ENCODE measurements at regions not wholly inside any gene's neighbourhood (a gene's known extent, or its start where the extent isn't known, plus 50 kb on each side); places are given as distances from the start of the nearest gene placed in this dataset.
A peak's percentile ranks its signal among the peaks of the same experiment; 100 is the strongest.

DNA sequence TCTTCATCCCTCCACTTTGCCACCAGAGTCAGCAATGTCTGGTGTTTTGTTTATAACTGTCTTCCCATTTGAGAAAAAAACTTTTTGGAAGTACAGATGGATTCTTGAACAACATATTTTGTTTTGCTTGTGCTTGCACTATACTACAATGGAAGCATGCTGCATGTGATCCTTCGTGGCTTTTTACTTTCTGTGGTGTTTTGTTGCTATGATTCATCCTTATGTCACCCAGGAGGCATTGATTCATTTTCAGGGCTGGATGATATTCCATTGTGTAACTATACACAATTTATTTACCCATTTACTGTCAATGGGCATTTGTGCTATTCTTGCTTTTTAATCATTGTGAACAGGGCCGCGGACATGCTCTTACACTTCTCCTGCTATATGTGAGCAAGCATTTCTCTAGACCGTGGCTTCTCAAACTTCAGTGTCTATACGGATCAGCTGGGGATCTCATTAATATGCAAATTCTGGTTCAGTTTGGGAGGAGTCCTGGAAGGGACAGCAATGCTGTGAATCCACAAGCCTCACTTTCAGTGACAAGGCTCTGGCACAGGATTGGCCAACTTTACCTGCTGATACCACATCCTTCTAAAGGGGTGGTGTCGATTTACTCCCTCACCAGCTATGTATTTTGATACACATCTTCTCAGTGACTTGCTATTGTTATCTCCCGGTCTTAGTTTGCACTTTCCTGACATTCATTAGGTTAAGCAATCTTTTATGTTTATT lies 65.9 kb downstream of the POLR2M start:
- Histone ChIP-seq H3K4me1 (ENCODE audit: control insufficient read depth, extremely low read depth, insufficient read depth, low read length) (no peaks in the 10 kb centered on the region), H3K4me2 (ENCODE audit: extremely low read depth, insufficient read depth, low read length) (no peak overlapping the region), H2AFZ (ENCODE audit: low read length) (no peak overlapping the region), H3K27ac (ENCODE audit: insufficient read depth, low read length) (no peak overlapping the region), H3K9ac (ENCODE audit: insufficient read depth, low read length) (no peak overlapping the region), H3K4me3 (replicated peaks in 1 of 4; ENCODE audit: control extremely low read depth in 1 of 4, insufficient read depth in 1 of 4, low read depth in 3 of 4, low read length in 4 of 4) (no peak overlapping the region), H3K36me3 (ENCODE audit: control insufficient read depth, insufficient read depth, low read length) (no peaks in the 10 kb centered on the region), H4K20me1 (ENCODE audit: control insufficient read depth, extremely low read depth, insufficient read depth, low read length) (no peaks in the 10 kb centered on the region), H3K9me3 (ENCODE audit: control insufficient read depth, insufficient read depth, low read depth, low read length) (no peaks in the 10 kb centered on the region), H3K27me3 (ENCODE audit: control insufficient read depth, insufficient read depth, low read length) (no peaks in the 10 kb centered on the region), H3K79me2 (ENCODE audit: control insufficient read depth, insufficient read depth, low read length) (no peaks in the 10 kb centered on the region)
- DNase-seq (ENCODE audit: low read depth in 2 of 2), result peak; percentile 4 to 20
- TF ChIP-seq EZH2 (IDR thresholded peaks at IDR 0.05; ENCODE audit: low read length, missing control alignments), result no peak

- Histone ChIP-seq H3K79me2 (ENCODE audit: control insufficient read depth, insufficient read depth, low read length) (no peaks in the 10 kb centered on the region), H4K20me1 (ENCODE audit: control insufficient read depth, extremely low read depth, insufficient read depth, low read length) (no peaks in the 10 kb centered on the region), H3K27ac (ENCODE audit: insufficient read depth, low read length) (no peak overlapping the region), H3K4me2 (ENCODE audit: extremely low read depth, insufficient read depth, low read length) (no peak overlapping the region), H3K27me3 (ENCODE audit: control insufficient read depth, insufficient read depth, low read length) (no peaks in the 10 kb centered on the region), H2AFZ (ENCODE audit: low read length) (no peak overlapping the region), H3K36me3 (ENCODE audit: control insufficient read depth, insufficient read depth, low read length) (no peaks in the 10 kb centered on the region), H3K4me1 (ENCODE audit: control insufficient read depth, extremely low read depth, insufficient read depth, low read length) (no peaks in the 10 kb centered on the region), H3K9me3 (ENCODE audit: control insufficient read depth, insufficient read depth, low read depth, low read length) (no peaks in the 10 kb centered on the region), H3K9ac (ENCODE audit: insufficient read depth, low read length) (no peak overlapping the region), H3K4me3 (replicated peaks in 1 of 4; ENCODE audit: control extremely low read depth in 1 of 4, insufficient read depth in 1 of 4, low read depth in 3 of 4, low read length in 4 of 4) (no peak overlapping the region)
- no peak for DNase-seq (ENCODE audit: low read depth in 2 of 2)
- no peak for TF ChIP-seq CTCF (conservative IDR thresholded peaks at IDR 0.05 in 1 of 2, IDR thresholded peaks at IDR 0.05 in 1 of 2; ENCODE audit: low read depth in 1 of 2, low read length in 2 of 2)
- TF ChIP-seq EZH2 (IDR thresholded peaks at IDR 0.05; ENCODE audit: low read length, missing control alignments), result no peak
Observed at GRCh38 chr15:57773051-57773450, 66.5 kb downstream of the POLR2M start.

DNA sequence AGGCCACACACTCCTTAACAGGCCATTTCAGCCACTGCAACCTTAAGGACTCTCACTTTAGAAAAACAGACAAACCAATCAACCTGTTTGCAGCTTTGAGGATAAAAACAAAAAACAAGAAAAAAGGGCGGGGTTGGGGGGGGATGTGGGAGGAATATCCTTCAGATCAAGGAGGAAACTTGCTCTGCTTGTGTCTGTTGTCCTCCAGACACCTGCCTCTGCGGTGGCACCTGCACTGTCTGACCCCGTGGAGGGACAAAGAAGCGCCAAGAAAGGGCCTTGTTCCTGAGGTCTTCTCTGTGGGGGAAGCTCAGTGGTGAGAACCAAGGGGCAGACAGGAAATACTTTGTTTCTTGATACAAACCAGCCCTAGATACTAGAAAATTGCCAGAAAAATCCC lies 70.5 kb downstream of the POLR2M start:
- Histone ChIP-seq H3K9ac (ENCODE audit: insufficient read depth, low read length) (no peak overlapping the region), H2AFZ (ENCODE audit: low read length) (no peak overlapping the region), H3K27me3 (ENCODE audit: control insufficient read depth, insufficient read depth, low read length) (no peaks in the 10 kb centered on the region), H3K79me2 (ENCODE audit: control insufficient read depth, insufficient read depth, low read length) (no peaks in the 10 kb centered on the region), H4K20me1 (ENCODE audit: control insufficient read depth, extremely low read depth, insufficient read depth, low read length) (no peaks in the 10 kb centered on the region), H3K9me3 (ENCODE audit: control insufficient read depth, insufficient read depth, low read depth, low read length) (no peaks in the 10 kb centered on the region), H3K27ac (ENCODE audit: insufficient read depth, low read length) (no peak overlapping the region), H3K4me2 (ENCODE audit: extremely low read depth, insufficient read depth, low read length) (no peak overlapping the region), H3K36me3 (ENCODE audit: control insufficient read depth, insufficient read depth, low read length) (no peaks in the 10 kb centered on the region), H3K4me3 (replicated peaks in 1 of 4; ENCODE audit: control extremely low read depth in 1 of 4, insufficient read depth in 1 of 4, low read depth in 3 of 4, low read length in 4 of 4) (no peak overlapping the region), H3K4me1 (ENCODE audit: control insufficient read depth, extremely low read depth, insufficient read depth, low read length) (no peaks in the 10 kb centered on the region)
- no peak for TF ChIP-seq CTCF (conservative IDR thresholded peaks at IDR 0.05 in 1 of 2, IDR thresholded peaks at IDR 0.05 in 1 of 2; ENCODE audit: low read depth in 1 of 2, low read length in 2 of 2)
- TF ChIP-seq EZH2 (IDR thresholded peaks at IDR 0.05; ENCODE audit: low read length, missing control alignments), result no peak
- no peak for DNase-seq (ENCODE audit: low read depth in 2 of 2)
